HEK293 (cell line): ENCODE measurements at regions not wholly inside any gene's neighbourhood (a gene's known extent, or its start where the extent isn't known, plus 50 kb on each side); places are given as distances from the start of the nearest gene placed in this dataset.

Experiments
- CTCF ChIA-PET: fragments of 350-600 bp; formaldehyde crosslinking; extraction: SDS; loops from one replicate; lab custom pipeline; 2021; ENCODE audit warnings: antibody characterized with exemption; lab: Yijun Ruan, JAX
- POLR2A ChIA-PET: fragments of 300-600 bp; formaldehyde crosslinking; extraction: SDS; loops from one replicate; lab custom pipeline; 2020; ENCODE audit warnings: antibody characterized with exemption, inconsistent platforms; lab: Yijun Ruan, JAX
- H3K27ac ChIP-seq: fragments of 200-500 bp; sonication (Bioruptor generic); 2 replicates; pipeline ENCODE4 v1.5.1; 2014; ENCODE audit warnings: low read depth, low read length, control low read depth, inconsistent platforms; ENCODE audit errors: extremely low read depth
- H3K36me3 ChIP-seq, 2 experiments: fragments of 200-500 bp in 1 of 2; sonication (Bioruptor generic) in 1 of 2; 1 replicate in 1 of 2; 2 replicates in 1 of 2; pipeline ENCODE4 v1.5.1; 2014 to 2017; ENCODE audit warnings: inconsistent platforms in 2 of 2, low read length in 2 of 2; ENCODE audit not compliant: control insufficient read depth in 2 of 2, insufficient read depth in 1 of 2
- H3K4me1 ChIP-seq: fragments of 200-500 bp; sonication (Bioruptor generic); 2 replicates; pipeline ENCODE4 v1.5.1; 2014; ENCODE audit warnings: mild to moderate bottlenecking, low read length, inconsistent platforms; ENCODE audit not compliant: control insufficient read depth, insufficient read depth
- H3K4me3 ChIP-seq: 2 replicates; pipeline ENCODE4 v1.5.1; 2011; ENCODE audit warnings: low read depth, mild to moderate bottlenecking, control low read depth, low read length, moderate library complexity
- H3K9me3 ChIP-seq: fragments of 200-500 bp; sonication (Bioruptor generic); 2 replicates; pipeline ENCODE4 v1.5.1; 2014; ENCODE audit warnings: low read depth, low read length, inconsistent platforms; ENCODE audit not compliant: control insufficient read depth, insufficient read depth
- GLI2 ChIP-seq: fragments of 450-650 bp; formaldehyde crosslinking; IDR thresholded peaks from 2 replicates; pipeline ENCODE4; 2017; ENCODE audit warnings: missing biosample characterization, missing genetic modification characterization, low read depth, borderline replicate concordance
- PATZ1 ChIP-seq: fragments of 450-650 bp; formaldehyde crosslinking; IDR thresholded peaks from 2 replicates; pipeline ENCODE4 v1.5.1; 2016; ENCODE audit warnings: missing biosample characterization, missing genetic modification characterization
- PBX3 ChIP-seq: sonication (generic); formaldehyde crosslinking; IDR thresholded peaks from 2 replicates; pipeline ENCODE4 v1.8.1; 2022; ENCODE audit warnings: mild to moderate bottlenecking, moderate library complexity, missing genetic modification reagents
- PRDM4 ChIP-seq: fragments of 450-650 bp; formaldehyde crosslinking; IDR thresholded peaks from 2 replicates; pipeline ENCODE4 v1.5.1; 2017; ENCODE audit warnings: missing biosample characterization, missing genetic modification characterization
- SCRT2 ChIP-seq: fragments of 450-650 bp; formaldehyde crosslinking; IDR thresholded peaks from 2 replicates; pipeline ENCODE4 v1.5.1; 2016; ENCODE audit warnings: missing biosample characterization, missing genetic modification characterization
- TRIM28 ChIP-seq: IDR thresholded peaks from 2 replicates; pipeline ENCODE4 v1.6.1; 2011; ENCODE audit warnings: low read length, control low read depth, borderline replicate concordance
- ZNF121 ChIP-seq: fragments of 450-650 bp; formaldehyde crosslinking; IDR thresholded peaks from 2 replicates; pipeline ENCODE4 v1.5.1; 2016; ENCODE audit warnings: missing biosample characterization, missing genetic modification characterization
- ZNF211 ChIP-seq: fragments of 450-650 bp; formaldehyde crosslinking; IDR thresholded peaks from 2 replicates; pipeline ENCODE4 v1.5.1; 2016; ENCODE audit warnings: low read depth, missing biosample characterization, missing genetic modification characterization
- ZNF239 ChIP-seq: fragments of 450-650 bp; formaldehyde crosslinking; IDR thresholded peaks from 2 replicates; pipeline ENCODE4 v1.5.1; 2016; ENCODE audit warnings: missing biosample characterization, missing genetic modification characterization
- ZNF292 ChIP-seq: fragments of 450-650 bp; formaldehyde crosslinking; IDR thresholded peaks from 2 replicates; pipeline ENCODE4 v1.5.1; 2016; ENCODE audit warnings: low read depth, missing biosample characterization, missing genetic modification characterization, borderline replicate concordance
- ZNF324 ChIP-seq: fragments of 450-650 bp; formaldehyde crosslinking; IDR thresholded peaks from 2 replicates; pipeline ENCODE4 v1.5.1; 2016; ENCODE audit warnings: missing biosample characterization, missing genetic modification characterization
- ZNF423 ChIP-seq: fragments of 450-650 bp; formaldehyde crosslinking; IDR thresholded peaks from 2 replicates; pipeline ENCODE4 v1.5.1; 2016; ENCODE audit warnings: missing biosample characterization, missing genetic modification characterization
- ZNF529 ChIP-seq: fragments of 450-650 bp; formaldehyde crosslinking; IDR thresholded peaks from 2 replicates; pipeline ENCODE4 v1.5.1; 2017; ENCODE audit warnings: missing genetic modification characterization, missing biosample characterization; ENCODE audit not compliant: insufficient replicate concordance
- ZNF558 ChIP-seq: fragments of 450-650 bp; formaldehyde crosslinking; IDR thresholded peaks from 2 replicates; pipeline ENCODE4 v1.5.1; 2016; ENCODE audit warnings: missing biosample characterization, missing genetic modification characterization
- ZNF560 ChIP-seq: fragments of 450-650 bp; formaldehyde crosslinking; IDR thresholded peaks from 2 replicates; pipeline ENCODE4 v1.5.1; 2017; ENCODE audit warnings: missing biosample characterization, missing genetic modification characterization, borderline replicate concordance
- ZNF585B ChIP-seq: fragments of 450-650 bp; formaldehyde crosslinking; IDR thresholded peaks from 2 replicates; pipeline ENCODE4 v1.5.1; 2016; ENCODE audit warnings: missing biosample characterization, missing genetic modification characterization
- ZNF624 ChIP-seq: fragments of 450-650 bp; formaldehyde crosslinking; IDR thresholded peaks from 2 replicates; pipeline ENCODE4 v1.5.1; 2017; ENCODE audit warnings: missing biosample characterization, missing genetic modification characterization
- ZNF76 ChIP-seq: fragments of 450-650 bp; formaldehyde crosslinking; IDR thresholded peaks from 2 replicates; pipeline ENCODE4; 2016; ENCODE audit warnings: low read depth, missing biosample characterization, missing genetic modification characterization, borderline replicate concordance
- ZNF792 ChIP-seq: fragments of 450-650 bp; formaldehyde crosslinking; IDR thresholded peaks from 2 replicates; pipeline ENCODE4 v1.5.1; 2016; ENCODE audit warnings: missing biosample characterization, missing genetic modification characterization
- ZNF837 ChIP-seq: fragments of 450-650 bp; formaldehyde crosslinking; IDR thresholded peaks from 2 replicates; pipeline ENCODE4 v1.5.1; 2016; ENCODE audit warnings: missing biosample characterization, missing genetic modification characterization
- ZSCAN30 ChIP-seq: fragments of 450-650 bp; IDR thresholded peaks from 2 replicates; pipeline ENCODE4 v1.5.1; 2018; ENCODE audit warnings: missing biosample characterization, mild to moderate bottlenecking, missing genetic modification characterization, moderate library complexity

- TF ChIP-seq PBX3 (CRISPR knock-in tag) (no peak), TRIM28 (no peak), ZNF837 (no peak)
Observed at GRCh38 chr14:30209136-30209535, 281.5 kb upstream of the PRKD1 start (continued).

- H3K36me3 ChIP-seq = no peaks in the 10 kb centered on the region
- no peaks in the 10 kb centered on the region for H3K4me1 ChIP-seq
- H3K27ac ChIP-seq = no peak overlapping the region
- ChIA-PET CTCF (interaction anchor here (0.6 kb wide), 1 partner anchor 1321 kb away, joined by 3 read pairs; no protein-coding TSS in a partner anchor), POLR2A (no interaction called here)
- no peak for TF ChIP-seq ZNF529
- no peak for TF ChIP-seq ZNF211 (tag by site-specific recombination)
- TF ChIP-seq ZNF324 (tag by site-specific recombination) = no peak
- TF ChIP-seq ZNF239 = no peak
- no peak for TF ChIP-seq ZNF560 (tag by site-specific recombination)
- no peak for TF ChIP-seq ZNF423 (tag by site-specific recombination)
- no peak for TF ChIP-seq ZNF558 (tag by site-specific recombination)
- no peak for TF ChIP-seq ZNF121
- no peak for TF ChIP-seq ZNF292
- no peak for TF ChIP-seq ZSCAN30 (tag by site-specific recombination)
- TF ChIP-seq ZNF624 = no peak
- no peak for TF ChIP-seq PRDM4 (tag by site-specific recombination)
- TF ChIP-seq ZNF76 (tag by site-specific recombination) = no peak
- no peak for TF ChIP-seq GLI2 (tag by site-specific recombination)
- TF ChIP-seq ZNF585B (tag by site-specific recombination) = no peak
- TF ChIP-seq ZNF792 (tag by site-specific recombination) = no peak
- no peaks in the 10 kb centered on the region for H3K9me3 ChIP-seq
- no peak overlapping the region for H3K4me3 ChIP-seq
Observed at GRCh38 chr14:30210630-30211029, 283.0 kb upstream of the PRKD1 start.

- CTCF ChIA-PET = interaction anchor here (0.6 kb wide), 1 partner anchor 1322 kb away, joined by 3 read pairs; no protein-coding TSS in a partner anchor
- TF ChIP-seq PATZ1 (tag by site-specific recombination) (no peak), SCRT2 (tag by site-specific recombination) (no peak)
- no peak overlapping the region for H3K27ac ChIP-seq
- POLR2A ChIA-PET = no interaction called here
- no peaks in the 10 kb centered on the region for H3K4me1 ChIP-seq
- no peak overlapping the region for H3K4me3 ChIP-seq
- H3K36me3 ChIP-seq = no peaks in the 10 kb centered on the region
- no peaks in the 10 kb centered on the region for H3K9me3 ChIP-seq
Observed at GRCh38 chr14:30211326-30211725, 283.7 kb upstream of the PRKD1 start.
